OCI-LY1 (cell line): ENCODE measurements at regions not wholly inside any gene's neighbourhood (a gene's known extent, or its start where the extent isn't known, plus 50 kb on each side); places are given as distances from the start of the nearest gene placed in this dataset.

ENCODE experiments used
- H2AFZ ChIP-seq: fragments of 200-600 bp; sonication (generic), shearing (Covaris generic); 2 replicates; pipeline ENCODE4 v1.6.0; 2014; ENCODE audit warnings: antibody characterized with exemption, mild to moderate bottlenecking, low read length
- H3F3A ChIP-seq: fragments of 200-600 bp; sonication (generic), shearing (Covaris generic); 2 replicates; pipeline ENCODE4 v1.6.0; 2014; ENCODE audit warnings: mild to moderate bottlenecking, antibody characterized with exemption, low read length, moderate library complexity; ENCODE audit not compliant: insufficient read depth
- H3K27ac ChIP-seq: fragments of 200-600 bp; sonication (generic); 2 replicates; pipeline ENCODE4 v1.5.1; 2014; ENCODE audit warnings: low read length, mixed run types, mild to moderate bottlenecking, low read depth; ENCODE audit not compliant: poor library complexity, severe bottlenecking
- H3K27me3 ChIP-seq: fragments of 200-600 bp; sonication (generic); 2 replicates; pipeline ENCODE4 v1.6.0; 2014; ENCODE audit warnings: antibody characterized with exemption, mild to moderate bottlenecking, low read length, moderate library complexity; ENCODE audit not compliant: insufficient read depth
- H3K36me3 ChIP-seq: fragments of 200-600 bp; sonication (generic); 2 replicates; pipeline ENCODE4 v1.6.1; 2014; ENCODE audit warnings: mild to moderate bottlenecking, antibody characterized with exemption, low read length, moderate library complexity, mixed read lengths; ENCODE audit not compliant: insufficient read depth
- H3K4me1 ChIP-seq: fragments of 200-600 bp; sonication (generic); 2 replicates; pipeline ENCODE4 v1.5.1; 2014; ENCODE audit warnings: mild to moderate bottlenecking, low read length, moderate library complexity; ENCODE audit not compliant: insufficient read depth, severe bottlenecking
- H3K4me2 ChIP-seq: fragments of 200-600 bp; sonication (generic), shearing (Covaris generic); 2 replicates; pipeline ENCODE4 v1.6.1; 2014; ENCODE audit warnings: low read length
- H3K4me3 ChIP-seq: fragments of 200-600 bp; sonication (generic); 2 replicates; pipeline ENCODE4 v1.5.1; 2014; ENCODE audit warnings: low read length, low read depth, mild to moderate bottlenecking, mixed read lengths; ENCODE audit not compliant: poor library complexity, severe bottlenecking
- H3K79me2 ChIP-seq: fragments of 200-600 bp; shearing (Covaris generic); 2 replicates; pipeline ENCODE4 v1.6.1; 2016; ENCODE audit warnings: mixed run types, low read length, mixed read lengths; ENCODE audit not compliant: insufficient read depth
- H3K9ac ChIP-seq: fragments of 200-600 bp; sonication (generic), shearing (Covaris generic); 2 replicates; pipeline ENCODE4 v1.6.1; 2014; ENCODE audit warnings: mild to moderate bottlenecking, low read length, mixed read lengths
- H3K9me2 ChIP-seq: fragments of 200-600 bp; sonication (generic), shearing (Covaris generic); 2 replicates; pipeline ENCODE4 v1.6.1; 2014; ENCODE audit warnings: low read depth, mild to moderate bottlenecking, low read length, mixed read lengths
- H3K9me3 ChIP-seq: fragments of 200-600 bp; shearing (Covaris generic); 2 replicates; pipeline ENCODE4 v1.6.1; 2014; ENCODE audit warnings: low read length, mixed read lengths
- H4K20me1 ChIP-seq: fragments of 200-600 bp; sonication (generic), shearing (Covaris generic); 2 replicates; pipeline ENCODE4 v1.6.0; 2016; ENCODE audit warnings: mild to moderate bottlenecking, low read length; ENCODE audit not compliant: insufficient read depth
- CTCF ChIP-seq: fragments of 200-600 bp; sonication (generic), shearing (Covaris generic); IDR thresholded peaks from 2 replicates; pipeline ENCODE4 v1.5.1; 2017; ENCODE audit warnings: mild to moderate bottlenecking, antibody characterized with exemption, low read length, moderate library complexity, mixed read lengths
- EZH2 ChIP-seq: fragments of 200-600 bp; sonication (generic), shearing (Covaris generic); IDR thresholded peaks from 2 replicates; pipeline ENCODE4 v1.8.0; 2017; ENCODE audit warnings: borderline replicate concordance, mixed run types, mild to moderate bottlenecking, antibody characterized with exemption, low read length, moderate library complexity, mixed read lengths

- TF ChIP-seq CTCF: no peak
- no peak for TF ChIP-seq EZH2
- no peak overlapping the region for H3K4me3 ChIP-seq
- no peaks in the 10 kb centered on the region for H3K36me3 ChIP-seq
- no peaks in the 10 kb centered on the region for H3F3A ChIP-seq
- H4K20me1 ChIP-seq: no peaks in the 10 kb centered on the region
- H3K27me3 ChIP-seq: peaks cover 5% of the 10 kb centered on the region; the same call in 1 of the 2 replicates
- no peaks in the 10 kb centered on the region for H3K9me2 ChIP-seq
- H3K79me2 ChIP-seq: no peaks in the 10 kb centered on the region
- H3K4me1 ChIP-seq: no peaks in the 10 kb centered on the region
- no peaks in the 10 kb centered on the region for H3K9me3 ChIP-seq
- H2AFZ ChIP-seq: no peak overlapping the region
- H3K9ac ChIP-seq: no peak overlapping the region
- no peak overlapping the region for H3K4me2 ChIP-seq
- no peak overlapping the region for H3K27ac ChIP-seq
These were observed 149.8 kb downstream of the COPS8 start for GRCh38 chr2:237235383-237236095.

DNA sequence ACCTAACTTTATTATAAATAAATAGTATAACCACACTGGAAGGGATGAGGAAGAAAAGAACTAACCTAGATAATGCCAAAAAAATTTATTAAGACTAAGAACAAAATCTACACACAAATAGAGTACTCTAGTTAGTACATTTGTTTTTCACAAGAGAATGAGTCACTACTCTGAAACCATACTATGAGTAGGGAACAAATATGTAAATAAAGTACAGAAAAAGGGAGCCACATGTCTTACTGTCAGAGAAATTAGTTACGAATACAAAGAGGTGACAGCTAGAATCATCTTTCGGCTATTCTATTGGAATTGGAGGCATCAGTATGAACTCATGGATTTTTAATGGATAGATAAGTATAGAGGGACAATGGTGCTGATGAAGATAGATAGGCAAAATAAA, 150.5 kb downstream of the COPS8 start:
- no peak overlapping the region for H3K4me3 ChIP-seq
- H3K27ac ChIP-seq: no peak overlapping the region
- H2AFZ ChIP-seq: no peak overlapping the region
- H3F3A ChIP-seq: no peaks in the 10 kb centered on the region
- no peaks in the 10 kb centered on the region for H3K9me2 ChIP-seq
- TF ChIP-seq EZH2 (no peak), CTCF (no peak)
- no peaks in the 10 kb centered on the region for H3K4me1 ChIP-seq
- H3K79me2 ChIP-seq: no peaks in the 10 kb centered on the region
- H4K20me1 ChIP-seq: no peaks in the 10 kb centered on the region
- no peaks in the 10 kb centered on the region for H3K36me3 ChIP-seq
- peaks cover 5% of the 10 kb centered on the region; the same call in 1 of the 2 replicates for H3K27me3 ChIP-seq
- H3K9ac ChIP-seq: no peak overlapping the region
- no peaks in the 10 kb centered on the region for H3K9me3 ChIP-seq
- no peak overlapping the region for H3K4me2 ChIP-seq

DNA sequence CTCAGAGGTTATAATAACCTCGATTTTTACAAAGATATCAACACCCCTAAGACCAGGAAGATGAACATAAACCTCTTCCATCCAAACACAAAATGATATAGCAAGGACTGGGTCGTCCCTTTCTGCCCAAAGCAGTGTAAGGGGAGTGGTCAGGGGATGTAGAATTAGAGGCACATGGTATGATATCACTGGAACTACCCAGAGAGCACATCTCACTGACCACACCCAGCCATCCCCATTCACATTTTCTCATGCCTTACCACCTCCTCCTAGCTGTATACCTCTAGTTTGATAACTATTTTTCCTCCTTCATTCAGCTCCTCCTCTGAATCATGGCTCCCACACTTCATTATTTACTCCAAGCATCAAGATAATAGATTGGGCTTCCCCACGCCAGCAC, 152.6 kb downstream of the COPS8 start:
- Histone ChIP-seq H3K27ac (no peak overlapping the region), H3K79me2 (no peaks in the 10 kb centered on the region), H3K9ac (no peak overlapping the region), H2AFZ (no peak overlapping the region), H3K4me2 (no peak overlapping the region), H3K9me2 (no peaks in the 10 kb centered on the region), H4K20me1 (no peaks in the 10 kb centered on the region), H3K4me3 (no peak overlapping the region), H3F3A (no peaks in the 10 kb centered on the region), H3K9me3 (peaks cover 8% of the 10 kb centered on the region; the same call in 1 of the 2 replicates), H3K36me3 (no peaks in the 10 kb centered on the region), H3K4me1 (no peaks in the 10 kb centered on the region), H3K27me3 (peaks cover 5% of the 10 kb centered on the region; the same call in 1 of the 2 replicates)
- TF ChIP-seq EZH2 (no peak), CTCF (no peak)
